HepG2 (cell line): ENCODE measurements at regions not wholly inside any gene's neighbourhood (a gene's known extent, or its start where the extent isn't known, plus 50 kb on each side); places are given as distances from the start of the nearest gene placed in this dataset.

Experiments used
- ATAC-seq: fragments of 200-7000 bp; cut with Tn5 transposase; 3 replicates; pipeline ENCODE4 v1.9.1; 2020; ENCODE audit warnings: mild to moderate bottlenecking, moderate library complexity
- BruUV-seq: library from RNA; stranded (reverse); fragments of 400-500 nt; replicated peaks from 2 replicates; lab custom pipeline; 2021; lab: Mats Ljungman, UMichigan
- CTCF ChIA-PET: fragments of 300-600 bp; formaldehyde crosslinking; extraction: SDS; loops from one replicate; lab custom pipeline; 2021; ENCODE audit warnings: low total read pairs, inconsistent platforms, low intra/inter-chr PET ratio; lab: Yijun Ruan, JAX
- POLR2A ChIA-PET: fragments of 350-600 bp; sonication (Branson Sonifier 250); formaldehyde crosslinking; loops from one replicate; lab custom pipeline; 2020; ENCODE audit warnings: antibody characterized with exemption, inconsistent platforms; lab: Yijun Ruan, JAX
- DNase-seq: peaks from one replicate; pipeline ENCODE4 v3.0.0-alpha.2; 2015; ENCODE audit warnings: low spot score
- FAIRE-seq: peaks from 3 replicates; lab custom pipeline; 2011; peaks lifted over from hg19 to GRCh38; lab: Jason Lieb, UNC
- H2AFZ ChIP-seq: one replicate; pipeline ENCODE4 v1.6.1; 2011; ENCODE audit warnings: low read length, inconsistent platforms
- H3K27ac ChIP-seq: fragments of 300-600 bp; 3 replicates; pipeline ENCODE4 v1.8.0; 2011; ENCODE audit warnings: mixed run types, mild to moderate bottlenecking, mixed read lengths, low read length, inconsistent platforms; ENCODE audit not compliant: insufficient read depth; ENCODE audit errors: extremely low read length
- H3K27me3 ChIP-seq, 2 experiments: fragments of 200-600 bp in 1 of 2; 2 replicates in 1 of 2; 3 replicates in 1 of 2; pipeline versions ENCODE4 v1.6.0 to v1.8.0; 2011; ENCODE audit warnings: low read length in 2 of 2, mild to moderate bottlenecking in 2 of 2, moderate library complexity in 2 of 2, inconsistent platforms in 1 of 2; ENCODE audit not compliant: insufficient read depth in 2 of 2, control insufficient read depth in 1 of 2
- H3K36me3 ChIP-seq, 2 experiments: fragments of 200-600 bp in 1 of 2; replicated peaks in 1 of 2; 2 replicates in 1 of 2; 3 replicates in 1 of 2; pipeline versions ENCODE4 v1.5.1 to v1.8.0; 2011; ENCODE audit warnings: low read length in 2 of 2, inconsistent platforms in 1 of 2; ENCODE audit not compliant: insufficient read depth in 2 of 2, control insufficient read depth in 1 of 2
- H3K4me1 ChIP-seq: 2 replicates; pipeline ENCODE4 v1.5.1; 2012; ENCODE audit warnings: low read length, inconsistent platforms; ENCODE audit not compliant: insufficient read depth
- H3K4me2 ChIP-seq: 2 replicates; pipeline ENCODE4 v1.6.0; 2011; ENCODE audit warnings: low read depth, low read length, inconsistent platforms
- H3K4me3 ChIP-seq, 3 experiments: fragments of 200-600 bp in 1 of 3; sonication (generic), shearing (Covaris generic) in 1 of 3; replicated peaks in 1 of 3; 2 replicates each; pipeline ENCODE4 v1.5.1; 2011 to 2016; ENCODE audit warnings: low read length in 3 of 3, inconsistent platforms in 2 of 3, low read depth in 2 of 3, mild to moderate bottlenecking in 2 of 3, control low read depth in 1 of 3, mixed read lengths in 1 of 3; ENCODE audit not compliant: insufficient read depth in 1 of 3
- H3K79me2 ChIP-seq: one replicate; pipeline ENCODE4 v1.6.1; 2011; ENCODE audit warnings: low read length, inconsistent platforms; ENCODE audit not compliant: insufficient read depth
- H3K9ac ChIP-seq: 2 replicates; pipeline ENCODE4 v1.6.0; 2011; ENCODE audit warnings: mild to moderate bottlenecking, low read depth, low read length, inconsistent platforms; ENCODE audit not compliant: insufficient read depth
- H3K9me3 ChIP-seq: 2 replicates; pipeline ENCODE4 v1.5.1; 2012; ENCODE audit warnings: mild to moderate bottlenecking, low read length
- H4K20me1 ChIP-seq: 2 replicates; pipeline ENCODE4 v1.6.0; 2011; ENCODE audit warnings: inconsistent platforms, mild to moderate bottlenecking, low read length, moderate library complexity; ENCODE audit not compliant: insufficient read depth
- ASH2L ChIP-seq: fragments of 300-600, 200-600 bp; sonication (generic); IDR thresholded peaks from 2 replicates; pipeline ENCODE4 v1.7.0; 2017; ENCODE audit warnings: low read depth, mild to moderate bottlenecking, moderate library complexity, mixed read lengths, low read length; ENCODE audit not compliant: insufficient read length
- CCDC6 ChIP-seq: sonication (generic); formaldehyde crosslinking; IDR thresholded peaks from 2 replicates; pipeline ENCODE4 v1.8.1; 2022; ENCODE audit warnings: mild to moderate bottlenecking, missing genetic modification reagents, moderate library complexity
- EED ChIP-seq: sonication (generic); formaldehyde crosslinking; IDR thresholded peaks from 2 replicates; pipeline ENCODE4 v1.5.0; 2020; ENCODE audit warnings: mild to moderate bottlenecking, missing genetic modification reagents
- MAZ ChIP-seq, 2 experiments: sonication (generic) in 1 of 2; formaldehyde crosslinking in 1 of 2; IDR thresholded peaks; 2 replicates each; pipeline versions ENCODE4 v1.5.0 to v1.6.1; 2012 to 2020; ENCODE audit warnings: low read depth in 2 of 2, mild to moderate bottlenecking in 2 of 2, borderline replicate concordance in 1 of 2, improper control_type of control experiment in 1 of 2, low read length in 1 of 2, missing genetic modification reagents in 1 of 2, moderate library complexity in 1 of 2
- MIXL1 ChIP-seq: IDR thresholded peaks from 2 replicates; pipeline ENCODE4 v1.6.1; 2016
- MXI1 ChIP-seq: IDR thresholded peaks from 3 replicates; pipeline ENCODE4 v1.6.1; 2012; ENCODE audit warnings: low read depth, low read length, inconsistent platforms, borderline replicate concordance
- NONO ChIP-seq, 2 experiments: fragments of 450-650 bp in 1 of 2; sonication (generic) in 1 of 2; formaldehyde crosslinking in 1 of 2; IDR thresholded peaks in 1 of 2; conservative IDR thresholded peaks in 1 of 2; 2 replicates each; pipeline versions ENCODE4 v1.6.1 to v1.8.0; 2017 to 2022; ENCODE audit warnings: mild to moderate bottlenecking in 1 of 2, missing genetic modification reagents in 1 of 2, moderate library complexity in 1 of 2
- RARG ChIP-seq: sonication (generic); formaldehyde crosslinking; IDR thresholded peaks from 2 replicates; pipeline ENCODE4 v1.4.0; 2020; ENCODE audit warnings: low read depth, mild to moderate bottlenecking, missing genetic modification reagents
- RBM22 ChIP-seq: fragments of 200-400 bp; formaldehyde crosslinking; optimal IDR thresholded peaks from 2 replicates; pipeline ENCODE3; 2017; ENCODE audit warnings: mild to moderate bottlenecking, low read length, moderate library complexity
- ZFP36L1 ChIP-seq: sonication (generic); formaldehyde crosslinking; IDR thresholded peaks from 2 replicates; pipeline ENCODE4 v1.8.0; 2022; ENCODE audit warnings: mild to moderate bottlenecking, missing genetic modification reagents, moderate library complexity
- ZNF10 ChIP-seq: sonication (generic); formaldehyde crosslinking; IDR thresholded peaks from 2 replicates; pipeline ENCODE4 v1.4.0; 2020; ENCODE audit warnings: mild to moderate bottlenecking, low read depth, missing genetic modification reagents, borderline replicate concordance
- ZNF225 ChIP-seq: sonication (generic); formaldehyde crosslinking; IDR thresholded peaks from 2 replicates; pipeline ENCODE4 v1.4.0; 2020; ENCODE audit warnings: mild to moderate bottlenecking, missing genetic modification reagents
- ZNF331 ChIP-seq: sonication (generic); formaldehyde crosslinking; IDR thresholded peaks from 2 replicates; pipeline ENCODE4 v1.4.0; 2020; ENCODE audit warnings: missing genetic modification reagents
- ZNF446 ChIP-seq: sonication (generic); formaldehyde crosslinking; IDR thresholded peaks from 2 replicates; pipeline ENCODE4 v1.5.0; 2020; ENCODE audit warnings: mild to moderate bottlenecking, missing genetic modification reagents
- ZNF781 ChIP-seq: sonication (generic); formaldehyde crosslinking; IDR thresholded peaks from 2 replicates; pipeline ENCODE4 v1.5.1; 2020; ENCODE audit warnings: borderline replicate concordance, mild to moderate bottlenecking, missing genetic modification reagents; ENCODE audit errors: not compliant biosample characterization
- WGBS: methylation state at CpG from one replicate; pipeline ENCODE4 v1.1.6; 2017; ENCODE audit warnings: low lambda C conversion rate; 5-methylcytosine and 5-hydroxymethylcytosine counted together
- in situ Hi-C: cut with HindIII; loops from 2 replicates; pipeline ENCODE4 v1.10.0; 2017; ENCODE audit warnings: low pct_unique_long_range_greater_than_20kb; ENCODE audit not compliant: extremely low pct_ligation_motif_present
- intact Hi-C: fragments of 100-400 bp; cut with micrococcal nuclease; formaldehyde crosslinking; loops from one replicate; pipeline ENCODE4 v1.10.0; 2022; ENCODE audit not compliant: unreplicated experiment

DNA sequence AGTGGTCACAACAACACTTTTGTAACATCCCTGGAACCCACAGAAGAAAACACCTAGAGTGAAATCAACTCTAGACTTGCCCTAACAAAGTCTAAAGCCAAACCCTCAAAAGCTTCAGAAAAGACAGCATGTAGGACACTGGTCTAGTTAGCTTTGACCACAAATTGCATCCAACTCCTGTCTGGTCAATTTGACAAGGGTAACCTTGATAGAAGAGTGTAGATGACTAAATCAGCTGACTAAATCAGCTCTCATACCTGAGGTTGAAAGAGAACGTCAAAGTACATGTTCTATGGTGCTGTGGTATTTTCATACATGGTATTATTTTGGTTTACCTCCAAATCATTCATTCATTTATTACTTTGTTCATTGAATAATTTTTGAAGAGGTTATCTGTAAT is 272.8 kb downstream of the KLF5 start:
- H3K79me2 ChIP-seq: no peaks in the 10 kb centered on the region
- H3K27ac ChIP-seq: no peak overlapping the region
- no peaks in the 10 kb centered on the region for H3K27me3 ChIP-seq
- no peak for TF ChIP-seq NONO (IDR thresholded peaks at IDR 0.05)
- TF ChIP-seq NONO (CRISPR knock-in tag; conservative IDR thresholded peaks at IDR 0.05): no peak
- no peak for TF ChIP-seq ASH2L
- no peak for TF ChIP-seq ZNF10
- no peak for TF ChIP-seq ZNF225 (CRISPR knock-in tag)
- no peak for TF ChIP-seq ZFP36L1
- TF ChIP-seq MXI1: no peak
- no peak for TF ChIP-seq RARG
- no peak for TF ChIP-seq MAZ (IDR thresholded peaks at IDR 0.05; ENCODE audit: borderline replicate concordance, low read depth, low read length)
- TF ChIP-seq MAZ (CRISPR knock-in tag; IDR thresholded peaks at IDR 0.05; ENCODE audit: low read depth): no peak
- intact Hi-C loops: no loop called here
- in situ Hi-C loops: no loop called here
- peaks cover 2% of the 10 kb centered on the region for H3K4me1 ChIP-seq
- no TSS peak for BruUV-seq
- H3K9ac ChIP-seq: no peak overlapping the region
- H3K4me2 ChIP-seq: no peak overlapping the region
- ChIA-PET CTCF (no interaction called here), POLR2A (no interaction called here)
- no peak overlapping the region for H3K4me3 ChIP-seq
- no peaks in the 10 kb centered on the region for H3K9me3 ChIP-seq
- DNase-seq (no peak), ATAC-seq (no peak), FAIRE-seq (no peak)
- no peak overlapping the region for H2AFZ ChIP-seq
- WGBS: 28% methylated on average over 1 of the region's 1 CpG
- no peaks in the 10 kb centered on the region for H4K20me1 ChIP-seq
- H3K36me3 ChIP-seq: no peaks in the 10 kb centered on the region

DNA sequence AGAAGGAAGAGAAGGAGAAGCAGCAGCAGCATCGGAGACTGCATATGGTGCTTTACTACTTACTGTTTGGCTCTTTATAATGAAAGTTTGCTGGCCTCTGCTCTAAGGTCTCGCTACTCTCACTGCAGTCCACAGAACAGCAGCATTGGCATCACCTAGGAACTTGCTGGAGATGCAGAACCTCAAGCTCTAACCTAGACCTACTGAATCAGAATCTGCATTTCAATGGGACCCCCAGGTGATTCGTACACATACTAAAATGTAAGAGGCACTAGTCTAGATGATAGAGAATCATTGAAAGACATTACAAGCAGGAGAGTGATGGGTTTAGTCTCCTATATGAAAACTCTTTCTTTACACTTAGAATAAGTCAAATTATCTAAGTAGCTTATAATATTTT is 270.6 kb downstream of the KLF5 start:
- in situ Hi-C loops: no loop called here
- peaks cover 17% of the 10 kb centered on the region for H3K4me1 ChIP-seq
- no peak overlapping the region for H3K9ac ChIP-seq
- H2AFZ ChIP-seq: no peak overlapping the region
- CTCF ChIA-PET: no interaction called here
- ATAC-seq (no peak), FAIRE-seq (no peak), DNase-seq (no peak)
- H3K27ac ChIP-seq: no peak overlapping the region
- H3K9me3 ChIP-seq: no peaks in the 10 kb centered on the region
- no peak for TF ChIP-seq RBM22
- no peak for TF ChIP-seq MIXL1
- no peak for TF ChIP-seq ZNF331 (CRISPR knock-in tag)
- TF ChIP-seq ZNF781 (CRISPR knock-in tag): no peak
- no peak for TF ChIP-seq ZNF446 (CRISPR knock-in tag)
- no peak for TF ChIP-seq EED
- TF ChIP-seq CCDC6 (CRISPR knock-in tag): no peak
- 50% methylated on average over 3 of the region's 3 CpGs for WGBS
- H4K20me1 ChIP-seq: no peaks in the 10 kb centered on the region
- H3K36me3 ChIP-seq: no peaks in the 10 kb centered on the region
- no peaks in the 10 kb centered on the region for H3K27me3 ChIP-seq
- no peak overlapping the region for H3K4me3 ChIP-seq
- no peaks in the 10 kb centered on the region for H3K79me2 ChIP-seq
- POLR2A ChIA-PET: no interaction called here
- BruUV-seq: no TSS peak
- no peak overlapping the region for H3K4me2 ChIP-seq
- intact Hi-C loops: no loop called here
